MCF 10A (cell line): ENCODE measurements at regions not wholly inside any gene's neighbourhood (a gene's known extent, or its start where the extent isn't known, plus 50 kb on each side); places are given as distances from the start of the nearest gene placed in this dataset.

Experiments
- BruUV-seq: library from RNA; stranded (reverse); fragments of 400-500 nt; replicated peaks from 2 replicates; lab custom pipeline; 2021; lab: Mats Ljungman, UMichigan
- CTCF ChIA-PET: fragments of 300-600 bp; sonication (Branson Sonifier 250); formaldehyde crosslinking; extraction: SDS; loops from one replicate; lab custom pipeline; 2021; ENCODE audit warnings: antibody characterized with exemption, inconsistent platforms; lab: Yijun Ruan, JAX
- POLR2A ChIA-PET: fragments of 300-600, 350-650 bp; sonication (Branson Sonifier 250); formaldehyde crosslinking; extraction: SDS; loops from one replicate; lab custom pipeline; 2020; ENCODE audit warnings: antibody characterized with exemption, inconsistent platforms; lab: Yijun Ruan, JAX
- DNase-seq: peaks from one replicate; pipeline ENCODE4 v3.0.0-alpha.2; 2018; ENCODE audit not compliant: unreplicated experiment
- H3K27ac Mint-ChIP-seq: one replicate; pipeline ENCODE4 v1.8.0; 2022; ENCODE audit warnings: mild to moderate bottlenecking, low read depth, mixed read lengths; ENCODE audit not compliant: unreplicated experiment
- H3K27me3 Mint-ChIP-seq: one replicate; pipeline ENCODE4 v1.8.0; 2022; ENCODE audit warnings: mixed read lengths; ENCODE audit not compliant: insufficient read depth, unreplicated experiment
- H3K36me3 Mint-ChIP-seq: one replicate; pipeline ENCODE4 v1.8.0; 2022; ENCODE audit warnings: mild to moderate bottlenecking, moderate library complexity, mixed read lengths; ENCODE audit not compliant: insufficient read depth, unreplicated experiment
- H3K4me1 Mint-ChIP-seq: one replicate; pipeline ENCODE4 v1.8.0; 2022; ENCODE audit warnings: mixed read lengths; ENCODE audit not compliant: insufficient read depth, unreplicated experiment
- H3K4me3 Mint-ChIP-seq: one replicate; pipeline ENCODE4 v1.8.0; 2022; ENCODE audit warnings: mild to moderate bottlenecking, moderate library complexity, mixed read lengths; ENCODE audit not compliant: unreplicated experiment
- H3K9me3 Mint-ChIP-seq: one replicate; pipeline ENCODE4 v1.8.0; 2022; ENCODE audit warnings: mixed read lengths; ENCODE audit not compliant: unreplicated experiment
- CTCF ChIP-seq: fragments of 200-600 bp; IDR thresholded peaks from one replicate; pipeline ENCODE4 v1.8.0; 2022; ENCODE audit warnings: antibody characterized with exemption, mild to moderate bottlenecking; ENCODE audit not compliant: unreplicated experiment
- intact Hi-C: fragments of 100-400 bp; cut with micrococcal nuclease; formaldehyde crosslinking; loops from 2 replicates; pipeline ENCODE4 v1.14.1; 2022

DNA sequence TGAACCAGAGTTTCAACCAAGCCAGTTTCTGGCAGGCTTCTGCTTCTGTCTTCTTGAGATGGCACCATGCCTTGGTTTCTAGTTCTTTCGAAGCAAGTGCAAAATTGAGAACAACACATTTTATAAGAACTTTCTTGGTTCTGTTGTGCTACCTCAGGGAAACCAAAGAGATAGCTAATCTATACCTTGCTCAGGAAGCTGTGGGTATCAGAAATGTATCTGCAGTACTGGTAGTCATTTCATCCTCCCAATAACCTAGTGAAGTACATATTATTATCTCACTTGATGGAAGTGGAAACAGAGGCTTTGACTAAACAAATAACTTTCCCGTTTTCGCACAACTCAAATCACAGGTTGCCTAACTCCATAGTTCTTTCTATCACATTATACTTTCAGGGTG is 246.6 kb downstream of the ENC1 start:
- Mint-ChIP-seq H3K4me1 (peaks cover 42% of the 10 kb centered on the region), H3K36me3 (no peaks in the 10 kb centered on the region), H3K4me3 (no peak overlapping the region), H3K27me3 (no peaks in the 10 kb centered on the region), H3K27ac (peak overlapping the region; percentile 73), H3K9me3 (no peaks in the 10 kb centered on the region)
- TF ChIP-seq CTCF = no peak
- no peak for DNase-seq
- intact Hi-C loops = loop anchor here (10.0 kb wide), 1 partner anchor 79 kb away; no protein-coding TSS in a partner anchor
- BruUV-seq = no TSS peak
- CTCF ChIA-PET = interaction anchor here (0.7 kb wide), 2 partner anchors 11 to 366 kb away, joined by 3 read pairs; no protein-coding TSS in a partner anchor
- POLR2A ChIA-PET = interaction anchor here (1.2 to 1.9 kb wide), 2 partner anchors 14 to 247 kb away, joined by 3 to 5 read pairs; partner anchors contain the start of gene ENC1

DNA sequence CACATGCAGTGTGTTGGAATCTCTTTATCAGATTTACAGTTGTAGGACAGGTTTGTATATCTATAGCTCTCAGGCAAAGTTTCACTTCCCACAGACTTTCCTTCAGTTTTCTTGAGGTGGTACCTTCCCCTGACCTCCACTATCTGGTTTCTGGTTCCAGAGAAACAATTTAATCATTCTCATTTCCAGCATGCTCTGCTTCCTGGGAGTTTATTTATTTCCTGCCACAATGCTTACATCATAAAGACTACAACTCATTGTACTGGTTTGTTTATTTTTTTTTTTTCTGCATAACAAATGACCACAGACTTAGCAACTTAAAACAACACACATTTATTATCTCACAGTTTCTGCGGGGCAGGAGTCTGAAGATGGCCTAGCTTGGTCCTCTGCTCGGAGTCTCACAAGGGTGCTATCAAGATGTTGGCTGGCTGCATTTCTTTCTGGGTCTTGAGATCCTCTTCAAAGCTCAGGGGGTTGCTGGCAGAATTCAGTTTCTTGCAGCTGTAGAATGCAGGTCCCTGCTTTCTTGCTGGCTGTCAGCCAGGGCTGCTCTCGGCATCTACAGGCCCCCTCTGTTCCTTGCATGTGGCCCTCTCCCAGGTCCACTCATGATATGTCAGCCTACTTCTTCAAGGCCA is 247.7 kb downstream of the ENC1 start:
- Mint-ChIP-seq H3K9me3 (no peaks in the 10 kb centered on the region), H3K36me3 (no peaks in the 10 kb centered on the region), H3K27ac (no peak overlapping the region), H3K27me3 (no peaks in the 10 kb centered on the region), H3K4me1 (peaks cover 42% of the 10 kb centered on the region), H3K4me3 (no peak overlapping the region)
- intact Hi-C loops = loop anchor here (10.0 kb wide), 1 partner anchor 78 kb away; no protein-coding TSS in a partner anchor
- DNase-seq = no peak
- POLR2A ChIA-PET = interaction anchor here (0.9 to 1.0 kb wide), 2 partner anchors 8 to 248 kb away, joined by 3 to 4 read pairs; no protein-coding TSS in a partner anchor
- TF ChIP-seq CTCF = no peak
- BruUV-seq = no TSS peak
- CTCF ChIA-PET = interaction anchor here (0.6 to 1.7 kb wide), 4 partner anchors 10 to 250 kb away, joined by 3 to 4 read pairs (median 4); no protein-coding TSS in a partner anchor

DNA sequence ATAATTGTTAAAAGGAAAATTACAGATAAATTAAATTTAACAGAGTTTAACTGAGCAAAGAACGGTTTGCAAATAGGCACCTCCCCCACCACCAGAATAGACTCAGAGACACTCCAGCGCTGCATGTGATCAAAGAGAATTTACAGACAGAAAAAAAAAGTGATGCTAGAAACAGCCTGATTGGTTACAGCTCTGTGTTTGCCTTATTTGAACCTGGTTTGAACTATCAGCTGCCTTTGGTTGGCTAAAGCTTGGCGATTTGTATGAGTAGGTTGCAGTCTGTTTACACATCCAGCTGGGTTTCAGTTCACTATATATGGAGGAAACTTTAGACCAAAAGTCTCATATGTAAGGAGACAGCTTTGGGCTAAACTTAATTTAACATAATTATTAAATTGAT is 249.1 kb downstream of the ENC1 start:
- ChIA-PET CTCF (interaction anchor here (0.6 to 1.7 kb wide), 4 partner anchors 247 to 414 kb away, joined by 3 to 5 read pairs (median 4); no protein-coding TSS in a partner anchor), POLR2A (interaction anchor here (0.7 to 1.1 kb wide), 2 partner anchors 49 to 226 kb away, joined by 3 to 4 read pairs; no protein-coding TSS in a partner anchor)
- Mint-ChIP-seq H3K4me3 (no peak overlapping the region), H3K36me3 (no peaks in the 10 kb centered on the region), H3K27me3 (no peaks in the 10 kb centered on the region), H3K9me3 (no peaks in the 10 kb centered on the region), H3K27ac (no peak overlapping the region), H3K4me1 (peaks cover 43% of the 10 kb centered on the region)
- no peak for TF ChIP-seq CTCF
- DNase-seq = no peak
- intact Hi-C loops = loop anchor here (10.0 kb wide), 1 partner anchor 77 kb away; no protein-coding TSS in a partner anchor
- BruUV-seq = no TSS peak

GRCh38 chr5:74390822-74391221 is 249.7 kb downstream of the ENC1 start:
- H3K27ac Mint-ChIP-seq = no peak overlapping the region
- peaks cover 37% of the 10 kb centered on the region for H3K4me1 Mint-ChIP-seq
- no peaks in the 10 kb centered on the region for H3K9me3 Mint-ChIP-seq
- no peak for DNase-seq
- no TSS peak for BruUV-seq
- H3K27me3 Mint-ChIP-seq = no peaks in the 10 kb centered on the region
- TF ChIP-seq CTCF = no peak
- intact Hi-C loops = loop anchor here (10.0 kb wide), 1 partner anchor 76 kb away; no protein-coding TSS in a partner anchor
- H3K36me3 Mint-ChIP-seq = no peaks in the 10 kb centered on the region
- POLR2A ChIA-PET = interaction anchor here (0.7 kb wide), 1 partner anchor 48 kb away, joined by 4 read pairs; no protein-coding TSS in a partner anchor
- CTCF ChIA-PET = interaction anchor here (0.6 kb wide), 3 partner anchors 248 to 414 kb away, joined by 3 to 5 read pairs (median 4); no protein-coding TSS in a partner anchor
- no peak overlapping the region for H3K4me3 Mint-ChIP-seq
